ENCODE measurements at regions not wholly inside any gene's neighbourhood (a gene's known extent, or its start where the extent isn't known, plus 50 kb on each side); places are given as distances from the start of the nearest gene placed in this dataset.

DNA sequence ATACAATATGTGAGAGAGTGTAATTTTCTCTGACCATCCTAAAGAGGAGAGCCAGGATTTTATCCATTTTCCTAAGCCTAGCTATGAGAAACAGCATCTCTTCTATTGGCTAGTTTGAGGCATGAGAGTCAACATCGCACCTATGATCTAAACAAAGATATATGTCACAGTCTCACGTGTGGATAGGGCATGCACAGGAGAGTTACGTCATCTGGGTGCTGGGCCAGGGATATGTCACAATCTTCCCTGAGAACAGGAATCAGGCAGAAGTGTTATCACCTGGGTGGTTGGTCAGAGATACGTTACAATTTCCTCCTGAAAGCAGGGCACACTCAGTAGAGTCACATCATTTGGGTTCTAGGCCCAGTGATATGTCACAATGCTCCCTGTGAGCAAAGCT, 53.9 kb upstream of the ZNF730 start:
- no peak overlapping the region for H3K27ac ChIP-seq (ENCODE audit: low read depth)
- no peaks in the 10 kb centered on the region for H3K4me1 ChIP-seq (ENCODE audit: insufficient read depth)
- no peak overlapping the region for H2AFZ ChIP-seq
- H3K9me2 ChIP-seq (ENCODE audit: insufficient read depth), result no peaks in the 10 kb centered on the region
- H3K4me3 Mint-ChIP-seq, result no peak overlapping the region
- no peak overlapping the region for H3K4me3 ChIP-seq
- H3K27me3 ChIP-seq (ENCODE audit: insufficient read depth), result no peaks in the 10 kb centered on the region
- H3K27ac Mint-ChIP-seq, result no peak overlapping the region
- no peaks in the 10 kb centered on the region for H3K36me3 ChIP-seq (ENCODE audit: insufficient read depth)
- no peaks in the 10 kb centered on the region for H4K20me1 ChIP-seq (replicated peaks; ENCODE audit: insufficient read depth)
- TF ChIP-seq EZH2 (IDR thresholded peaks at IDR 0.05; ENCODE audit: low read depth, unreplicated experiment) (no peak), CREB1 (CRISPR knock-in tag; IDR thresholded peaks at IDR 0.05; ENCODE audit: low read depth) (no peak), ZNF331 (CRISPR knock-in tag; IDR thresholded peaks at IDR 0.05; ENCODE audit: low read depth) (no peak), STAT1 (IDR thresholded peaks at IDR 0.05; ENCODE audit: unreplicated experiment) (no peak), EZH2phosphoT487 (IDR thresholded peaks at IDR 0.05; ENCODE audit: unreplicated experiment) (no peak), ZNF114 (CRISPR knock-in tag; IDR thresholded peaks at IDR 0.05) (no peak), JUNB (IDR thresholded peaks at IDR 0.05; ENCODE audit: unreplicated experiment) (no peak), NANOG (IDR thresholded peaks at IDR 0.05; ENCODE audit: borderline replicate concordance) (no peak), POLR2AphosphoS5 (IDR thresholded peaks at IDR 0.05; ENCODE audit: low read depth) (no peak)
- TF ChIP-seq, protein P1, sequence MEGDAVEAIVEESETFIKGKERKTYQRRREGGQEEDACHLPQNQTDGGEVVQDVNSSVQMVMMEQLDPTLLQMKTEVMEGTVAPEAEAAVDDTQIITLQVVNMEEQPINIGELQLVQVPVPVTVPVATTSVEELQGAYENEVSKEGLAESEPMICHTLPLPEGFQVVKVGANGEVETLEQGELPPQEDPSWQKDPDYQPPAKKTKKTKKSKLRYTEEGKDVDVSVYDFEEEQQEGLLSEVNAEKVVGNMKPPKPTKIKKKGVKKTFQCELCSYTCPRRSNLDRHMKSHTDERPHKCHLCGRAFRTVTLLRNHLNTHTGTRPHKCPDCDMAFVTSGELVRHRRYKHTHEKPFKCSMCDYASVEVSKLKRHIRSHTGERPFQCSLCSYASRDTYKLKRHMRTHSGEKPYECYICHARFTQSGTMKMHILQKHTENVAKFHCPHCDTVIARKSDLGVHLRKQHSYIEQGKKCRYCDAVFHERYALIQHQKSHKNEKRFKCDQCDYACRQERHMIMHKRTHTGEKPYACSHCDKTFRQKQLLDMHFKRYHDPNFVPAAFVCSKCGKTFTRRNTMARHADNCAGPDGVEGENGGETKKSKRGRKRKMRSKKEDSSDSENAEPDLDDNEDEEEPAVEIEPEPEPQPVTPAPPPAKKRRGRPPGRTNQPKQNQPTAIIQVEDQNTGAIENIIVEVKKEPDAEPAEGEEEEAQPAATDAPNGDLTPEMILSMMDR (conservative IDR thresholded peaks at IDR 0.05; ENCODE audit: low read depth in 2 of 2), result no peak
- TF ChIP-seq, protein P2, sequence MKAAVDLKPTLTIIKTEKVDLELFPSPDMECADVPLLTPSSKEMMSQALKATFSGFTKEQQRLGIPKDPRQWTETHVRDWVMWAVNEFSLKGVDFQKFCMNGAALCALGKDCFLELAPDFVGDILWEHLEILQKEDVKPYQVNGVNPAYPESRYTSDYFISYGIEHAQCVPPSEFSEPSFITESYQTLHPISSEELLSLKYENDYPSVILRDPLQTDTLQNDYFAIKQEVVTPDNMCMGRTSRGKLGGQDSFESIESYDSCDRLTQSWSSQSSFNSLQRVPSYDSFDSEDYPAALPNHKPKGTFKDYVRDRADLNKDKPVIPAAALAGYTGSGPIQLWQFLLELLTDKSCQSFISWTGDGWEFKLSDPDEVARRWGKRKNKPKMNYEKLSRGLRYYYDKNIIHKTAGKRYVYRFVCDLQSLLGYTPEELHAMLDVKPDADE (IDR thresholded peaks at IDR 0.05), result no peak
- TF ChIP-seq, protein P3, sequence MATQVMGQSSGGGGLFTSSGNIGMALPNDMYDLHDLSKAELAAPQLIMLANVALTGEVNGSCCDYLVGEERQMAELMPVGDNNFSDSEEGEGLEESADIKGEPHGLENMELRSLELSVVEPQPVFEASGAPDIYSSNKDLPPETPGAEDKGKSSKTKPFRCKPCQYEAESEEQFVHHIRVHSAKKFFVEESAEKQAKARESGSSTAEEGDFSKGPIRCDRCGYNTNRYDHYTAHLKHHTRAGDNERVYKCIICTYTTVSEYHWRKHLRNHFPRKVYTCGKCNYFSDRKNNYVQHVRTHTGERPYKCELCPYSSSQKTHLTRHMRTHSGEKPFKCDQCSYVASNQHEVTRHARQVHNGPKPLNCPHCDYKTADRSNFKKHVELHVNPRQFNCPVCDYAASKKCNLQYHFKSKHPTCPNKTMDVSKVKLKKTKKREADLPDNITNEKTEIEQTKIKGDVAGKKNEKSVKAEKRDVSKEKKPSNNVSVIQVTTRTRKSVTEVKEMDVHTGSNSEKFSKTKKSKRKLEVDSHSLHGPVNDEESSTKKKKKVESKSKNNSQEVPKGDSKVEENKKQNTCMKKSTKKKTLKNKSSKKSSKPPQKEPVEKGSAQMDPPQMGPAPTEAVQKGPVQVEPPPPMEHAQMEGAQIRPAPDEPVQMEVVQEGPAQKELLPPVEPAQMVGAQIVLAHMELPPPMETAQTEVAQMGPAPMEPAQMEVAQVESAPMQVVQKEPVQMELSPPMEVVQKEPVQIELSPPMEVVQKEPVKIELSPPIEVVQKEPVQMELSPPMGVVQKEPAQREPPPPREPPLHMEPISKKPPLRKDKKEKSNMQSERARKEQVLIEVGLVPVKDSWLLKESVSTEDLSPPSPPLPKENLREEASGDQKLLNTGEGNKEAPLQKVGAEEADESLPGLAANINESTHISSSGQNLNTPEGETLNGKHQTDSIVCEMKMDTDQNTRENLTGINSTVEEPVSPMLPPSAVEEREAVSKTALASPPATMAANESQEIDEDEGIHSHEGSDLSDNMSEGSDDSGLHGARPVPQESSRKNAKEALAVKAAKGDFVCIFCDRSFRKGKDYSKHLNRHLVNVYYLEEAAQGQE (IDR thresholded peaks at IDR 0.05; ENCODE audit: unreplicated experiment), result no peak
- TF ChIP-seq, protein P4, sequence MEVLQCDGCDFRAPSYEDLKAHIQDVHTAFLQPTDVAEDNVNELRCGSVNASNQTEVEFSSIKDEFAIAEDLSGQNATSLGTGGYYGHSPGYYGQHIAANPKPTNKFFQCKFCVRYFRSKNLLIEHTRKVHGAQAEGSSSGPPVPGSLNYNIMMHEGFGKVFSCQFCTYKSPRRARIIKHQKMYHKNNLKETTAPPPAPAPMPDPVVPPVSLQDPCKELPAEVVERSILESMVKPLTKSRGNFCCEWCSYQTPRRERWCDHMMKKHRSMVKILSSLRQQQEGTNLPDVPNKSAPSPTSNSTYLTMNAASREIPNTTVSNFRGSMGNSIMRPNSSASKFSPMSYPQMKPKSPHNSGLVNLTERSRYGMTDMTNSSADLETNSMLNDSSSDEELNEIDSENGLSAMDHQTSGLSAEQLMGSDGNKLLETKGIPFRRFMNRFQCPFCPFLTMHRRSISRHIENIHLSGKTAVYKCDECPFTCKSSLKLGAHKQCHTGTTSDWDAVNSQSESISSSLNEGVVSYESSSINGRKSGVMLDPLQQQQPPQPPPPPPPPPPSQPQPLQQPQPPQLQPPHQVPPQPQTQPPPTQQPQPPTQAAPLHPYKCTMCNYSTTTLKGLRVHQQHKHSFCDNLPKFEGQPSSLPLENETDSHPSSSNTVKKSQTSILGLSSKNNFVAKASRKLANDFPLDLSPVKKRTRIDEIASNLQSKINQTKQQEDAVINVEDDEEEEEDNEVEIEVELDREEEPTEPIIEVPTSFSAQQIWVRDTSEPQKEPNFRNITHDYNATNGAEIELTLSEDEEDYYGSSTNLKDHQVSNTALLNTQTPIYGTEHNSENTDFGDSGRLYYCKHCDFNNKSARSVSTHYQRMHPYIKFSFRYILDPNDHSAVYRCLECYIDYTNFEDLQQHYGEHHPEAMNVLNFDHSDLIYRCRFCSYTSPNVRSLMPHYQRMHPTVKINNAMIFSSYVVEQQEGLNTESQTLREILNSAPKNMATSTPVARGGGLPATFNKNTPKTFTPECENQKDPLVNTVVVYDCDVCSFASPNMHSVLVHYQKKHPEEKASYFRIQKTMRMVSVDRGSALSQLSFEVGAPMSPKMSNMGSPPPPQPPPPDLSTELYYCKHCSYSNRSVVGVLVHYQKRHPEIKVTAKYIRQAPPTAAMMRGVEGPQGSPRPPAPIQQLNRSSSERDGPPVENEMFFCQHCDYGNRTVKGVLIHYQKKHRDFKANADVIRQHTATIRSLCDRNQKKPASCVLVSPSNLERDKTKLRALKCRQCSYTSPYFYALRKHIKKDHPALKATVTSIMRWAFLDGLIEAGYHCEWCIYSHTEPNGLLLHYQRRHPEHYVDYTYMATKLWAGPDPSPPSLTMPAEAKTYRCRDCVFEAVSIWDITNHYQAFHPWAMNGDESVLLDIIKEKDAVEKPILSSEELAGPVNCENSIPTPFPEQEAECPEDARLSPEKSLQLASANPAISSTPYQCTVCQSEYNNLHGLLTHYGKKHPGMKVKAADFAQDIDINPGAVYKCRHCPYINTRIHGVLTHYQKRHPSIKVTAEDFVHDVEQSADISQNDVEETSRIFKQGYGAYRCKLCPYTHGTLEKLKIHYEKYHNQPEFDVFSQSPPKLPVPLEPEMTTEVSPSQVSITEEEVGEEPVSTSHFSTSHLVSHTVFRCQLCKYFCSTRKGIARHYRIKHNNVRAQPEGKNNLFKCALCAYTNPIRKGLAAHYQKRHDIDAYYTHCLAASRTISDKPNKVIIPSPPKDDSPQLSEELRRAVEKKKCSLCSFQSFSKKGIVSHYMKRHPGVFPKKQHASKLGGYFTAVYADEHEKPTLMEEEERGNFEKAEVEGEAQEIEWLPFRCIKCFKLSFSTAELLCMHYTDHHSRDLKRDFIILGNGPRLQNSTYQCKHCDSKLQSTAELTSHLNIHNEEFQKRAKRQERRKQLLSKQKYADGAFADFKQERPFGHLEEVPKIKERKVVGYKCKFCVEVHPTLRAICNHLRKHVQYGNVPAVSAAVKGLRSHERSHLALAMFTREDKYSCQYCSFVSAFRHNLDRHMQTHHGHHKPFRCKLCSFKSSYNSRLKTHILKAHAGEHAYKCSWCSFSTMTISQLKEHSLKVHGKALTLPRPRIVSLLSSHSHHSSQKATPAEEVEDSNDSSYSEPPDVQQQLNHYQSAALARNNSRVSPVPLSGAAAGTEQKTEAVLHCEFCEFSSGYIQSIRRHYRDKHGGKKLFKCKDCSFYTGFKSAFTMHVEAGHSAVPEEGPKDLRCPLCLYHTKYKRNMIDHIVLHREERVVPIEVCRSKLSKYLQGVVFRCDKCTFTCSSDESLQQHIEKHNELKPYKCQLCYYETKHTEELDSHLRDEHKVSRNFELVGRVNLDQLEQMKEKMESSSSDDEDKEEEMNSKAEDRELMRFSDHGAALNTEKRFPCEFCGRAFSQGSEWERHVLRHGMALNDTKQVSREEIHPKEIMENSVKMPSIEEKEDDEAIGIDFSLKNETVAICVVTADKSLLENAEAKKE (CRISPR knock-in tag; IDR thresholded peaks at IDR 0.05), result no peak
- no peaks in the 10 kb centered on the region for H3K79me2 ChIP-seq (replicated peaks; ENCODE audit: insufficient read depth)
- H3K4me1 Mint-ChIP-seq, result no peaks in the 10 kb centered on the region
- H3K4me2 ChIP-seq, result no peak overlapping the region
- peaks cover 90% of the 10 kb centered on the region for H3K9me3 Mint-ChIP-seq
- no peak for DNase-seq (ENCODE audit: low spot score)
- no peaks in the 10 kb centered on the region for H3K27me3 Mint-ChIP-seq (ENCODE audit: insufficient read depth, low read depth, poor library complexity)
- H3K36me3 Mint-ChIP-seq (ENCODE audit: low read depth), result peaks cover 14% of the 10 kb centered on the region; the same call in 1 of the 3 replicates
- ATAC-seq, result no peak
- no peaks in the 10 kb centered on the region for H3F3A ChIP-seq (replicated peaks; ENCODE audit: low read depth)

All from GM23338 (cell line).